Astrocyte of the spinal cord (primary cell): ENCODE measurements at regions not wholly inside any gene's neighbourhood (a gene's known extent, or its start where the extent isn't known, plus 50 kb on each side); places are given as distances from the start of the nearest gene placed in this dataset.
A peak's percentile ranks its signal among the peaks of the same experiment; 100 is the strongest.

Experiments used
- DNase-seq: peaks from one replicate; pipeline ENCODE4 v3.0.0; 2011; ENCODE audit warnings: low read depth, low spot score
- H3K4me3 ChIP-seq: 2 replicates; pipeline ENCODE4 v1.5.1; 2011; ENCODE audit warnings: low read depth, mild to moderate bottlenecking, low read length, moderate library complexity
- in situ Hi-C: cut with HindIII; loops from 2 replicates; pipeline ENCODE4 v1.10.0; 2017; ENCODE audit warnings: low sequenced_read_pairs
- TF ChIP-seq, protein P1 (sequence below): IDR thresholded peaks from 2 replicates; pipeline ENCODE4 v1.5.1; 2012; ENCODE audit warnings: low read depth, mild to moderate bottlenecking, low read length, inconsistent platforms

GRCh38 chr3:107450254-107450893 lies 72.4 kb upstream of the BBX start:
- in situ Hi-C loops: no loop called here
- no peak overlapping the region for H3K4me3 ChIP-seq
- TF ChIP-seq, protein P1, sequence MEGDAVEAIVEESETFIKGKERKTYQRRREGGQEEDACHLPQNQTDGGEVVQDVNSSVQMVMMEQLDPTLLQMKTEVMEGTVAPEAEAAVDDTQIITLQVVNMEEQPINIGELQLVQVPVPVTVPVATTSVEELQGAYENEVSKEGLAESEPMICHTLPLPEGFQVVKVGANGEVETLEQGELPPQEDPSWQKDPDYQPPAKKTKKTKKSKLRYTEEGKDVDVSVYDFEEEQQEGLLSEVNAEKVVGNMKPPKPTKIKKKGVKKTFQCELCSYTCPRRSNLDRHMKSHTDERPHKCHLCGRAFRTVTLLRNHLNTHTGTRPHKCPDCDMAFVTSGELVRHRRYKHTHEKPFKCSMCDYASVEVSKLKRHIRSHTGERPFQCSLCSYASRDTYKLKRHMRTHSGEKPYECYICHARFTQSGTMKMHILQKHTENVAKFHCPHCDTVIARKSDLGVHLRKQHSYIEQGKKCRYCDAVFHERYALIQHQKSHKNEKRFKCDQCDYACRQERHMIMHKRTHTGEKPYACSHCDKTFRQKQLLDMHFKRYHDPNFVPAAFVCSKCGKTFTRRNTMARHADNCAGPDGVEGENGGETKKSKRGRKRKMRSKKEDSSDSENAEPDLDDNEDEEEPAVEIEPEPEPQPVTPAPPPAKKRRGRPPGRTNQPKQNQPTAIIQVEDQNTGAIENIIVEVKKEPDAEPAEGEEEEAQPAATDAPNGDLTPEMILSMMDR: no peak
- peak; percentile 6 for DNase-seq

- DNase-seq: peak; percentile 69
- in situ Hi-C loops: no loop called here
- H3K4me3 ChIP-seq: no peak overlapping the region
- TF ChIP-seq, protein P1: no peak
Observed at GRCh38 chr3:107452436-107452835, 70.3 kb upstream of the BBX start.

DNA sequence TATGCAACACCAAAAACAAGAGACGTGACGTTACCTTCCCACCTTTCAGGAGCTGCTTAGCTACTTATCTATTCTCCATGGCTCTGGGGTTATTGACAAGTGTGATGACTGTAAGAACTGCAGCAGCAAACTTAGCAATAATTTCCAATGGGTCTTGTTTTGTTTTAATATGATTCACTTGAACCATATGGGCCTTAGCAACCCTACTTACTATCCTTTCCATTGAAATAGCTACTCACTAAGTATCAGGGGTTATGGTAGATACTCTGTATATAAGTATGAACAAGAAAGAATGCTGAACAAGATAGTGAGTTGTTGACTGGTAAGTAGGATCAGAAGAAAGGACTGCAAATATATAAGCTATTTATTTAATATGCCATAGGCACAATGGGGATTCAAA lies 69.3 kb upstream of the BBX start:
- DNase-seq: no peak
- in situ Hi-C loops: no loop called here
- no peak overlapping the region for H3K4me3 ChIP-seq
- TF ChIP-seq, protein P1: no peak

DNA sequence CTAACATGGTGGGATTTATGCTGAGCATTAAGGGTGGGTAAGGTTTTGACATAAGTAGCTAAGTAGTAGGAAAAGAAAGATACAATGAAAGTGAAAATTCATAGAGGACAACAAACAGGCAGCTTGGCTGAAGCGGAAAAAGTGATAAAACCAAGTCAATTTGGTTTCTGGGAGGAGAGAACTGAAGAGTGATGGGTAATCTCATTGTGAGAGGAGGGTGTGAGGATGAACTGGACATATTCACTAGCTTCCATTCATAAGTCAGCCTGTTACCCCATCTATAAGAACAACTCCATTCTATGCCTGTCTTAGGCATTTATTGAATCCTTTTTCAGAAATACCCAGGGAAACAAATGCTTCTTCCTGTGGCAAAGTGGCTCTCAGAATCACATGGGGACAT lies 67.1 kb upstream of the BBX start:
- no peak overlapping the region for H3K4me3 ChIP-seq
- in situ Hi-C loops: no loop called here

GRCh38 chr3:107456501-107456900 lies 66.3 kb upstream of the BBX start:
- TF ChIP-seq, protein P1: no peak
- no peak overlapping the region for H3K4me3 ChIP-seq
- in situ Hi-C loops: no loop called here
- DNase-seq: no peak

More for the DNA sequence above, 67.1 kb upstream of the BBX start:
- DNase-seq: no peak
- TF ChIP-seq, protein P1: no peak

DNA sequence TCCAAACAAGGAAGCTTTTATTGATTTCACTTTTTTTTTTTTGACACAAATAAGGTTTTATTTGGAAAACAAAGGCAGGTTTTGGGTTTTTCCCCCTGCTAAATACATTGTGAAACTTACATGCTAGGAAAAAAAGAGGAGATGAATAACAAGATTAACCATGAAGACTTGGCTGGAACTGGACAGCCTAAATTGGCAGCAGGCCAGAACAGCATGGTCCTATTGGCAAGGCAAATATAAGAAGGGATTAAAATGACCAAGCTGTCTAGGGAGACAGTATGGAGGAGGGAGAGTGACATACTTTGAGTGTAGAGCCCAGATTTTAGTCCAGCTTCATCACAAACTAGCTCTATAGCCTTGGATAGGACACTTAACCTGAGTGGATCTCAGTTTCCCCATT lies 63.9 kb upstream of the BBX start:
- in situ Hi-C loops: no loop called here
- H3K4me3 ChIP-seq: no peak overlapping the region
- peak; percentile 31 for DNase-seq
- TF ChIP-seq, protein P1: no peak
